ENCODE measurements at regions not wholly inside any gene's neighbourhood (a gene's known extent, or its start where the extent isn't known, plus 50 kb on each side); places are given as distances from the start of the nearest gene placed in this dataset.

- no peak overlapping the region for H3K4me3 ChIP-seq (replicated peaks; ENCODE audit: low read depth, low read length)
- H3K27me3 ChIP-seq (replicated peaks; ENCODE audit: control insufficient read depth, insufficient read depth, low read length) = no peaks in the 10 kb centered on the region
- no peak for TF ChIP-seq CTCF (IDR thresholded peaks at IDR 0.05; ENCODE audit: insufficient read depth, low read length, poor library complexity, severe bottlenecking)
- no peaks in the 10 kb centered on the region for H3K36me3 ChIP-seq (ENCODE audit: control insufficient read depth, insufficient read depth, low read length)
- DNase-seq (ENCODE audit: extremely low read depth, insufficient read length) = no peak
Measured at GRCh38 chr5:120405286-120405864, 58.7 kb upstream of the PRR16 start.

GRCh38 chr5:120405923-120406322 is 58.2 kb upstream of the PRR16 start:
- no peak for TF ChIP-seq CTCF (IDR thresholded peaks at IDR 0.05; ENCODE audit: insufficient read depth, low read length, poor library complexity, severe bottlenecking)
- no peak for DNase-seq (ENCODE audit: extremely low read depth, insufficient read length)
- Histone ChIP-seq H3K27me3 (replicated peaks; ENCODE audit: control insufficient read depth, insufficient read depth, low read length) (no peaks in the 10 kb centered on the region), H3K36me3 (ENCODE audit: control insufficient read depth, insufficient read depth, low read length) (no peaks in the 10 kb centered on the region), H3K4me3 (replicated peaks; ENCODE audit: low read depth, low read length) (no peak overlapping the region)

GRCh38 chr5:120413686-120414085 is 50.4 kb upstream of the PRR16 start:
- DNase-seq (ENCODE audit: extremely low read depth, insufficient read length) = no peak
- TF ChIP-seq CTCF (IDR thresholded peaks at IDR 0.05; ENCODE audit: insufficient read depth, low read length, poor library complexity, severe bottlenecking) = no peak
- Histone ChIP-seq H3K4me3 (replicated peaks; ENCODE audit: low read depth, low read length) (no peak overlapping the region), H3K27me3 (replicated peaks; ENCODE audit: control insufficient read depth, insufficient read depth, low read length) (no peaks in the 10 kb centered on the region), H3K36me3 (ENCODE audit: control insufficient read depth, insufficient read depth, low read length) (no peaks in the 10 kb centered on the region)

Measured in GM06990 (cell line).